Stimulated activated naive CD4-positive, alpha-beta T cell treated with Interleukin-2 at 50 U/mL for 16 hours (primary cell): ENCODE measurements at regions not wholly inside any gene's neighbourhood (a gene's known extent, or its start where the extent isn't known, plus 50 kb on each side); places are given as distances from the start of the nearest gene placed in this dataset.

Experiments
- DNase-seq: peaks from one replicate; lab custom pipeline; 2025; lab: John Stamatoyannopoulos, UW

DNA sequence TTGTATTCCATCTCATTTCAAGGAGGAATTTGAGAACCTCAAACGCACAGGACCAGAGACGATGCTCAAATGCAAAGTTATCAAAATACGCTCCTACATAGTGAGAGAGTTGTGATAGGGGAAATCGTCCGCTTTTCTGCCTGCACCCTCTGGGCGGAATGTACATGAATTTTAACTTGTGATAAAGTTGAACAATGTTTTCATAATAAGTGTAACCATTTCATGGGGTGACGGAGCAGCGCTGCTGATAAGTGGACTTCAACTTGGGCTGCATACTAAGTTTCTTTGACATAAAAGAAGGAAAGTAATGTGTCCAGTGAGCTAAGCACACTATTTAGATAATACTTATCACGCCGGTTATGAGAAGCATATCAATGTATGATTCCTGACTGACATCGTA is 497.5 kb upstream of the MGMT start:
- DNase-seq = no peak

DNA sequence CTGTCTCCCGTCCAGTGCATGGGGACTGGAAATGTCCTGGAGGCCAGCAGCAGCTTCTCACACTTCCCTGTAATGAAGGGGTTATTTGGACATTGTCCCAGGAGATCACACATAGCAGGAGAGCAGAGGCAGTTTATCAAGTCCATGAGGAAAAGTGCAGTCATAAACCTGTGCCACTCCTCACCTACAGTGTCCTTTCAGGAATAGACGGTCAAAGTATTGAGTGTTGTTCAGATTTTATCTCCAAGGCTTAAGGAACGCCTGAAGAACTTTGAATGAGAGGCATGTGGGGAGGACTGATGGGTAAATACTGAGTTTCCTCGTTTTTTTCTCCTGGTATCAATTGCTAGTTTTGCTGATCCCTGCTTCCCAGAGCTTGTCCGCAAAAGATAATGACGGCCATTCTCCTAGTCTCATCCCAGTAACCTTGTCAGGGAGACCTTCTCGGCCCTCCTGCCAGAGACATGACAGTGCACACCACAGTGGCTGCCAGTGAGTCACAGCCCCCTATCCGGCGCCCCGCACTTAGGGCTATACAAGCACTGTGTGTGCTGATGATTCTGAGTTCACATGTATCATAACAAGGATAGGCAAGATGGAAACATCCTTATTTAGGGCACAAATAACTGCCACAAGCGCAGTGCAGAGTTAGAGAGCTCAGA is 495.5 kb upstream of the MGMT start:
- DNase-seq = no peak

DNA sequence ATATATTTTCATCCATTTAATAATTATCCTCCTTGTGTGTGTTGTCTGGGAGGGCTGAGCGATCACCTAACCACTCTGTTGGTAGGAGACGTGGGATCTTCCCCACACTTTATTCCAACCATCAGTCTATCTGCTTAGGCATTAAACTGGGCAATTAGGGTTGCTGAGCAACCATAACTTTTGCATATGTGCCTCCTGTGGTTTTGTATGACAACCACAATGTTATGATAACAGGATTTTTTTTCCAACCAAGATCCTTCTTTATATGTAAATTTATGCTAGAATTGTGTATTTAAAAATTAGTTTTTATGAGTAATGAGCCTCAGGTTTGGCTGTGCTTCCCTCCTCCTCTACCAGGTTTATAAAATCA is 495.0 kb upstream of the MGMT start:
- no peak for DNase-seq

DNA sequence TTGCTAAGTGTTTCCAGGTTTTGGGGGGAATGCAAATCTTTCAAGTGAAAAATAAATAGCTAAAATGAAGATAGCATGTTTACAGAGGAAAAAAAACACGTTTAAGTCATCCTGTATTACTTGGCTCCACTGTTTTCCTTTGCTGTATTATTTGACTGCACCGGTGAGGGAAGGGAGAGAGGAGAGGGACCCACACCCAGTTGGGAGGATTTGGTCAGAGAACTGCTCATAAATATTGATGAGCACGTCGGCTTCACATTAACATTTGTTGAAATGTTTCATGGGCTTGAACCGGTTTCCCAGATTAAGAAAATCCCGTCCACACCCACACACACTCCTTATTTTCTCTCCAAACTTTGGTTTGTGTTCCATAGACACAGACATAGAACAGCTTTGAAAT is 493.8 kb upstream of the MGMT start:
- DNase-seq = no peak

DNA sequence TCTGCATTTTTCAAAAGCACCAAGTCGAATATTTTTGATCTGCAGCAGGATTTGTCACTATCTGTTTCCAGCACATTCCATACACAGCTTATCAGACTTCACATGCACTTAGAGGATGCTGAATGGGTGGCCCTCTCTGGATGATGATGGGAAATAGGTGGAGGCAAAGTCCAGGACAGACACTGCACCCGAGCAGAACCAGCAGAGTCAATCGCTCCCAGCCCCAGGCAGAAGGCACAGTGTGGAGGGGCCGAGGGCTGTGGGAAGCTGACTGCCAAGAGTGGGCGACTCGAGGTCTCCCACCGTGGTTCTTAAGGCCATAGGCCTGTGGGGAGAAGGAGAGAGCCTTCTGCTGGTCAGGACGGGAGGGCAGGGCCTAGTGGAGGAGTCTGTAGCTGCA is 490.2 kb upstream of the MGMT start:
- DNase-seq = no peak

DNA sequence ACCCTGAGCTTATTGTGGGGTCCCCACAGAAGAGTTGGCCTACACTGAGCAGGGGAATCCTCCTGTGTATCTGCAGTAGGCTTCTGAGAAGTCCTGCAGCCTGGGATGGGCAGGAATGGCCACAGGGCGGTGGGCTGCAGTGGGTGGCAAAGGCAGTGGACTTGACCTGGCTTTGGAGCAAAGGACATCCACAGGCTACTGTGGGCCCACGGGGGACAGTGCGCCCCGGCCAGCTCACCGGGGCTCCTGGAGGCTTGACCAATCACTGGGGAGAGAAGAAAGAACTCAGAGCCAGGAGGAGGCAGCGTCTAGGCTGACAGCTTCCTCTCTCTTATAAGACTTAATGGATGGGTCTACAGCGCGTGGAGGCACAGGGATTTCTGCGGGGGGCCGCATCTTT is 488.8 kb upstream of the MGMT start:
- no peak for DNase-seq

DNA sequence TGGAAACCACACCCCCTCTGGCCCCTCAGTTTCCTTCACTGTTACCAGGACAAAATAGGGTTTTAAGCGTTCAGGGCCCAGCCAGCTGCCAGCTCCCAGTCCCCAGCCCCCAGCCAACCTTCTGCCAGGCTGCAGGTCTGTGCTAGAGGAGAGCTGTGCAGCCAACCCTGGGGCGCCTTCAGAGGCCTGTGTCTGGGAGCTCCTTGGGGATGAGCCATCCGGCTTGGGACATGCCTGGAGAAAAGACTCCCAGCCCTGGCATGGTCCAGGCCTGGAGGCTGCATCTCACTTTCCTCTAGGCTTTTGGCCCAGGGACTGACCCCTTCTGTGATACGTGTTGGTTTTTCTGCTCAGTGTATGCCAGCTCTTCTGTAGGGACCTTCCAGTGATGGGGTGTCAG is 487.6 kb upstream of the MGMT start:
- no peak for DNase-seq

DNA sequence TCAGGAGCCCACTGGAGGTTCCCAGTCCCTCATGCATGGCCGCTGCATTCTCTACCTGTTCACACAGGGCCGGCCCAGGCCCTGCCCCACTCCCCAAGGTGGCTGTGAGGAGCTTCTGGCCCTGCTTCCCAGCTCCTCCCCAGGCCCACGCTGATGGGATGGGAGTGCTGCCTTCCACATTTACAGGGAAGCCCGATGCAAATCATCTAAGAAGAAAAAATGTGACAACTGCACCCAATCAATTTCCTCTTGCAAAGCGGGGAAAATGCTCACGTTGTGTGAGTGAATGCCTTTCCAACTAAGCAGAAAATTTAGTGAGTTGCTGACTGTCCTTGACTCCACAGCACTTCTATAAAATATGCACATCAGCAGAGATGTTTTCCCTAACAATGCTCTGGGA is 485.8 kb upstream of the MGMT start:
- DNase-seq = no peak

DNA sequence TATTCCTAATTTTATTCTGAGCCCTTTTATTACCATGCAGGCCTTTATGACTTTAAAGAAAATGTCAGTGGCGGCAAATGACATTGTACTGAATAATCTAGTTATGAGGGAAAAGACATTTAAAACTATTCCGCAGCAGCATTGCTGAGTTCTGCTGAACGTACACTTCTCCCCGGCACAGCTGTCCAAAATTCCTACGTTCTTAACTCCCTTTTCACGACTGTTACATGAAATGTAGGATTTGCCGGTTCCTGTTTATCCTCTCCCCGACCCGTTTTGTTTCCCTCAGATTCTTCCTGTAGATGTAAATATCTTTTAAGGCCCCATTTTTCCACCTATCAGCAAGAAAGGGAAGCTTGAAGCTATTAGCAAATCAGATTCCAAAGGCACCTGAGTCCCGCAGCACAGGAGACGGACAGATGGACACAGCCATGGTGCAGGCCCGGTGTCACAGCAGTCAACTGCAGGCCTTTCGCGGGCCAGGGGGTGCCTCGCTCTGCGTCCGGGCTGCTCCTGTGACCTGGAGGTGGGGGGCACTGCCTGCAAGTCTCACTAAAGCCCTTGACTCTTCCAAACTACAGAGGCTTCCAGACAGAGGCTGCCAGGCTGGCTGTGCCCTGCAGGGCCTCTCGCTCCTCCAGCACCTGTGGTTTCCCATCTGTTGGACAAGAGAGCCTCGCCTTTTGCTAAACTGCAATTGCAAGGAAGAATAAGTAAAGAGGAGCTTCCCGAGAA is 485.0 kb upstream of the MGMT start:
- DNase-seq = no peak

DNA sequence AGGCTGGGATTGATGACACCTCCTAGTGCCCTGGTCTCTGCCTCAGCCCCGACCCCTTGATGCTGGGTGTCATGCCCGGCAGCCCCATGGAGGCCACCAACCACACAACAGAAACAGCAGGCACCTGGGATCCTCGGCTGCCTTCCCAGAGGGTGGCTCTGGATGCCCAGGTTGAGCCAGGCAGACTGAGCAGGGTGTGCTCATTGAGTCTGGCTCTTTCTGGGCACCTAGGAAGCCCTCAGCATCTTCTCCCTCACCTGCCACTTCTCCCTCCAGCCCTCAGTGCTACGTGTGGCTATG is 484.5 kb upstream of the MGMT start:
- no peak for DNase-seq

DNA sequence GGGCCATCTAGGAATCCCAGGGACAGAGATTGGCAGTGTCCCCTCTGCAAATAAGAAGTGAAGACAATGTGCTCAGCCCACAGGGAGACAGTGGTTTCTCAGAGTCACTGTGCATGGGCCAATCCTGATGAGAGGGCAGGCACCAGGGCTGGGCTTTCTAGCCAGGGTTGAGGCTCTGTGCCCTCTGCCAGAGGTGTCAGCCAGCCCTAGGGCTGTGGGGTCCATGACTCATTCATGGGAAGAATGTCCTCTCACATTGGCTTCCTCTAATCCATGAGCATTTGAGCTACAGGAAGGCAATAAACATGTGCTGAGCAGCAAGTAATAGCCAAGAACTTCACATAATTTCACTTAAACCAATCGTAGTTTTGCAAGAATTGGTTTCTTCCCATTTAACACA is 482.0 kb upstream of the MGMT start:
- no peak for DNase-seq

DNA sequence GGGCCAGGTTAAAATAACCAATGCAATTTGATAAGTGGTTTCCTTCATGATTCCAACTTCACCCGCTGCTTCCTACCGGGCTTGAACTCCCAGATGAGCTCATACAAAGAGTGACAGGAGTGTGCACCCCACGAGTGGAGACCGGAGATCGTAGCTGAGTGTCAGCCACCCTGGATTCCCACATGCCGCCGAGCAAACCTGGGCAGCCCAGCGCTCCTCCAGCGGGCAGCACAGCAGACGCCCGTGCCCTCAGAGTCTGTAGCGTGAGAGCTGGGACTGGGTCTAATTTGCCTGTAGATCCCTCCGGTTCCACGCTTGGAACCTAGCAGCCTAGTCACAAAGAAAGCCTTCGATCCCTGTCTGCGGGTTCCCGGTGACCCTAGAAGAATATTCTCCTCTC is 476.1 kb upstream of the MGMT start:
- DNase-seq = no peak

DNA sequence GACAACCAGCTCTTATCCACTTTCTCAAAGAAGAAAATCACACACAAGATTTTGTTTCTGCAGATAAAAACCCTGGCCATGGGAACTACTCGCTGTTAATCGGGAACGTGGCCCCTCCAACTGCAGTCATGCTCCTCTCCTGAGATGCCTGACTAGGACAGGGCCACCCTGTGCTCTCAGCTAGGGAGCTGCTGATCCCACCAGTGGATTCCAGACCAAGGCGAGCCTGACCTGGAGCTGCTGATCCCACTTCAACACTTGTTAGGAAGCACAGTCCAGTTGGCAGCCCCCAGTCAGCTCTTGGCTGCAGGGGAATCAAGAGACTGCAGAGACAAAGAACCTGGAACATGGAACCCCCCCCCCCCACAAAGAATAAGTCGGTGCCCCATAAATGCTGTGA is 474.3 kb upstream of the MGMT start:
- DNase-seq = no peak

DNA sequence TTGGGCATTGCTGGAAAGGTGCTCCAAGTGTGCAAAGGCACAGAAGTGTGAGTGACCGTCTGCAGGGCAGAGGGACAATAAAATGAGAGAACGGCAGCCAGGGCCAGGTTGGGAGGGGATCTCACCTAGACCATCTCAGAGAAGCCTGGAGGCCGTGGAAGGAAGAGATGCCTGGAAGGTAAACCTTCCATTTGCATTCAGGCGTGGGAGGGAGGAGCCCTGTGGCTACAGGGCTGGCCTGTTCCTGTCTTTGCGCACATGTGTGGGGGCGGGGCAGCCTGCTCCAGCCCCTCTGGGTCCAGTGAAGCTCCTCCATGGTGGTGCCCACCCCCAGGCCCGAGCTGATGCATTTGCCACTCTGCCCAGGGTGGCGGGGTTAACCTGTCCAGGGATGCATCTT is 473.6 kb upstream of the MGMT start:
- no peak for DNase-seq

DNA sequence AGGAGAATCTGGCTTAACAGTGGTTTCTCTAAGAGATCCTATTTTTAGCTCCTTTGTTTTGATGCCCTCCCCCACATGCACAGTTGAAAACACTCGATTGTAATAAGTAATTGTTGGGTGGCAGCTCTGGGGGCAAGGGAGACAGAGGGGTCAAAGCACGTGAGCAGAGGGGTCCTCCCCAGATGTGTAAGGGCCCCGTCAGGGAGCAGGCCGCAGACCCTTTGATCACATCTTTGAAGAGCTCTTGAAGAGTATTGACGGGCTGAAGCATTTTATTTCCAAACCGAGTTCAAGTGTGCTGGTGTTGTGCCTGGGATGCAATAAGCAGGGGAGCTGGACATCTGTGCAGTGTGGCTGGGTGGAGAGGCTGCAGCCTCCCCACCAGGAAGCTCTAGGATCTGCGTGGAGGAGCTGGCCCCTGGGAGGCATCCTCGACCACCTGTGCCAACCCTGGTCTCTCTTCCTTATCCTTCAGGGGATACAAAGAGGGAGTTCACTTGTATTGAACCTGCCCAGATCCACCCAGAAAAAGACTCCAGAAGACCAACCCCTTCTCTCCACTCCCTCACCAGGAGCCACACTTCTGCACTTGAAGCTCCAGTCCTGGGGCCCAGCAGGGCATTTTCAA is 473.0 kb upstream of the MGMT start:
- DNase-seq = no peak

DNA sequence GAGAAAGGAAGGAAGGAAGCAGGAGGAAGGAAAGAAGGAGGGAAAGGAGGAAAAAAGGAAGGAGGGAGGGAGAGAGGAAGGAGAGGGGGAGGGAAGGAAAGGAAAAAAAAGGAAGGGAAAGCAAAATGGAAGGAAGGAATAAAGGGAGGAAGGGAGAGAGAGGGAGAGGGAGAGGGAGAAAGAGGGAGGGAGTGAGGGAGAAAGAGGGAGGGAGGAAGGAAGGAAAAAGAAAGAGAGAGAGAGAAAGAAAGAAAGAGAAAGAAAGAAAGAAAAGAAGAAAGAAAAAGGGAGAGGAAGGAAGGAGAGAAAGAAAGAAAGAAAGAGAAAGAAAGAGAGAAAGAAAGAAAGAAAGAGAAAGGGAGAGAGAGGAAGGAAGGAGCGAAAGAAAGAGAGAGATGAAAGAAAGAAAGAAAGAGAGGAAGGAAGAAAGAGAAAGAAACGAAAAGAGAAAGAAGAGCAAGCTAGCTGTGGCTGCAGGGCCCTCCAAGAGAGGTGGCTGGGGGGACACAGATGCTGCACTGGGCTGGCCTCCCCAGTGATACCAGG is 472.4 kb upstream of the MGMT start:
- DNase-seq = no peak

DNA sequence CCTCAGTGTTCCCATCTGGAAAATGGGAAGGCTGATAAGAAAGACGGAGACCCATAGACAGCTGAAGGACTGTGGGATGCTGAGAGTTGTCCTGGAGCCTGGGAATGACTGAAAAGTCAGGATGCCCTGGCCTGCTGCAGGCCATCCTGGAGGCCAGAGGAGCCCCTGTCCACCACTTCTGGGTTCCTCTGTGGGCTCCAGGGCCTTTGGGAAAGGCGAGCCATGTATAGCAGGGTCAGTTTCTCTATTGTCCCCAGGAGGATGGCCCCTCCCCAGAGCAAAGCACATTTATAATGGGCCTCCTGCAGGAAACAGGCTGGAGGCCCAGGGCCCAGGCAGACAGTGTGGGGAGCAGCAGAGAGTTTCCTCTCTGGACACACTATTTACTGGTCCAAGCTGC is 471.4 kb upstream of the MGMT start:
- no peak for DNase-seq

DNA sequence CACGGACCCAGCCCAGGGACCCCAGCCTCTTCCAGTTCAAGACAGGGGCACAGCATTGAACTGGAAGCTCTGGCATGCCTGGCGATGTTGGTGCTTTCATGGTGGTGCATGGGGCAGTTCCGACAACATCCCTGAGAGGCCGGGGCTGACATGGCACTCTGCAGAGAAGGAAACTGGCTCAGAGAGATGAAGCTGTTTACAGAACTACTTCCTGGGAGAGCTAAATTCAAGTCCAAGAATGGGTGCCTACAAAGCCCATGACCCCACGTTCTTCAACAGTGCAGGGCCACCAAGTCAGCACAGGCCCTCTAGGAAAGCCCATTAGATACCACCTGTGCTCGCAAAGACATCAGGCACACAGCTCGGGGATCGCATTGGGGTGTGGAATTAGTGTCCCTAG is 470.9 kb upstream of the MGMT start:
- DNase-seq = no peak

DNA sequence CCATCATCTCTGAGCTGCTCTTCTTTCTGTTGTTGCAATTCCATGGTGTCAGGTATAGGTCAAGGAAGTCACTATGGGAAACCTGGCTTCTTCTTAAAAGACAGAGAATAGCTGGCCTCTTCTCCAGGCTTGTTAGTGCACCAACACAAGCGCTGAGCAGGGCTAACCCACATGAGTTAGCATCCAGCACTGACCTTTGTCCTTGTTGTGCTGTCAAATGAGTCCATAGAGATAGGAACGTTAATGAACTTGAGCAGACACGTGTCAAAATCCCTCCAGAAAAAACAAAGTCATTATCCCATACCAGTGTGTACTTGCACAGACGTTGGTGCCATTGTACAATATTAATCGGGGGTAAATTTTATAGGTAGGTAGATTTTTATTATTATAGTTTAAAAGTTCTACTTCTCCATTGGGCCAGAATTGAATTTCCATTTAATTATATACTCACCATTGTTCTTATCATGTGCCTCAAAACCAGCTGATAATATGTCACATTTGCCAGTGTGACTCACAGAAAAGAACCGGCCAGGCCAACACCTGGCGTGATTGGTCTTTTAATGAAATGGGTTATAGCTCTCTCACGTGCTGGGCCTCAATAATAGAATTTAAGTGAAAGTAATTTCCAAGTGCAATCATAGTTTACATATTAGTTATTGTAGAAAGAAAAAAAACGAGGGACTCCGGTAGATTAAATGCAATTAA is 468.8 kb upstream of the MGMT start:
- no peak for DNase-seq

DNA sequence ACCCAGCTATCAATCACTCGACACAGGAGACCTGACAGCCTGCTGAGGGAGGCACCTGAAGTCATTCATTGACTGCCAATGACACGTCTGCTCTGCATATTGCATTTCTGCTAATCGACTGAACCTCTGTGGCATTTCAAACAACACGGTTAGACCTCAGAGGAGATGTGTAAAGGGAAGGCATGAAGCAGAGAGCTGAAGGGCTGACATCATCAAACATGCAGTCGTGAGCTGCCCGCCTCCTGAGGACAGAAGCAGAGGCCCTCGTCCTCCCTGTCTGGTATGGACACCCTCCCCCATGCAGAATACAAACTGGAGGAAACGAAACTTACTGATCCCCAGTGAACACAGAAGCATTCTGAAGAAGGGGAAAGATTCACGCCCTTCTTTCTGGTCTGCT is 462.6 kb upstream of the MGMT start:
- no peak for DNase-seq

DNA sequence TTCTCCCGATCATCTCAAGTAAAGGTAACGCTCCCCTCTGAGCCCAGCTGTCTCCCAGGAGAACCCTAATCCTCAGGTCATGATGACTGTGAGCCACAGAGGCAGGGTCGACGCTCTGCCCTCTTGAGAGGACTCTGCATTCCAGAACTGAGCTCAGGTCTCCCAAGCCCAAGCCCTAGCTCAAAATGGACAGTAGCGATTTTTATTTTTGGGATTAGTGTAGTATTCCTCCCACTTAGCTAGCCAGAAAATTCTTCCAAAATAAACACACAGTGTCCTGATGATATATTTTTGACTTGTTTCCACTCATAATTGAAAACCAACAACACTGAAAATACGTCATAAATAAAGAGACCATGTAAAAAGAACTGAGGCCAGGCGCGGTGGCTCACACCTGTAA is 462.0 kb upstream of the MGMT start:
- no peak for DNase-seq

DNA sequence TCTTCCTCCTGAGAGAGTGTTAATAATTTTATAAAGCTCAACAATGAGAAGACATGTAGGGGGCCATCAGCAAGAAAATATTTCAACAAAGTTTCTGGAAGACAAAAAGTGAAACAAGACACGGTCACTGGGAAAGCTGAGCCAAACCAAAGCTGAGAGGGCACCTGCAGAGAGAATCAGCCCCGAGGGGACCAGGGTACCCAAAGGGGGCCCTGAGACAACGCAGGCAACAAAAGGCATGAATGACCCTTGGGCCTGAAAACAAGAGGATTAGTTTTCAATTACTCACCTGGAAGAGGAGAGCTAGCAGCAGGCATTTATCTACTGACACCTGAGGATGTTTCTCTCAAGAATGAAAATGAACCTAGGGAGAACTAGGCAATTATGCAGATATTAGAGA is 461.2 kb upstream of the MGMT start:
- DNase-seq = no peak

DNA sequence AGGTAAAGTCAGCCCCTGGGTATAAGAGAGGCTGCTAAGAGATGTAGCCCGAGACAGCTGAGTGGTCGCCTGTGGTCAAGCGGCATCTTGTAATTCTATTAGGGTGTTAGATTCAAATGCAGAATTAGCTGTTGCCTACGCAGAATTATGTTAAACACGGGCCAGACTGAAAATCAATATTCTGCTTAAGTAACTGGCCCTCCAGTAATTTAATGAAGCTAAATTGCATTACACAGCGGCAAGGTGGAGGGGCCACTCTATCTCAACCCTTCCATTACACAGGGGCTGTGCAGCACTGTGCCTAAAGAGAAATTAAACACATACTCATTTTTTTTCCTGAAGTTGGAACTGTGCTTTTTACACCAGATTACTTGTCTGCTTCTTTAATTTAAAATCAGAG is 448.5 kb upstream of the MGMT start:
- no peak for DNase-seq
